ENCODE measurements at regions not wholly inside any gene's neighbourhood (a gene's known extent, or its start where the extent isn't known, plus 50 kb on each side); places are given as distances from the start of the nearest gene placed in this dataset.
A peak's percentile ranks its signal among the peaks of the same experiment; 100 is the strongest.

GRCh38 chr10:81520688-81521087, 354.3 kb upstream of the NRG3 start:
- H3K4me1 ChIP-seq: no peaks in the 10 kb centered on the region
- H3K9me3 ChIP-seq: no peaks in the 10 kb centered on the region
- intact Hi-C loops (cut with DNase I): no loop called here
- no peaks in the 10 kb centered on the region for H3K27me3 ChIP-seq
- no peaks in the 10 kb centered on the region for H3K36me3 ChIP-seq
- H3K4me3 ChIP-seq (replicated peaks in 1 of 3): no peak overlapping the region
- H3K27ac ChIP-seq: no peak overlapping the region
- 55 to 62% methylated on average over 1 of the region's 1 CpG for WGBS, 2 donors
- no peak for DNase-seq
- TF ChIP-seq POLR2A (IDR thresholded peaks at IDR 0.05) (no peak), CTCF (IDR thresholded peaks at IDR 0.05) (no peak)

GRCh38 chr10:81524467-81524866, 350.5 kb upstream of the NRG3 start:
- H3K27me3 ChIP-seq: no peaks in the 10 kb centered on the region
- no peak overlapping the region for H3K4me3 ChIP-seq (replicated peaks in 1 of 3)
- no peaks in the 10 kb centered on the region for H3K9me3 ChIP-seq
- TF ChIP-seq CTCF (IDR thresholded peaks at IDR 0.05) (no peak), POLR2A (IDR thresholded peaks at IDR 0.05) (no peak)
- H3K27ac ChIP-seq: no peak overlapping the region
- 83 to 84% methylated on average over 2 of the region's 2 CpGs for WGBS, 2 donors
- H3K36me3 ChIP-seq: no peaks in the 10 kb centered on the region
- no peaks in the 10 kb centered on the region for H3K4me1 ChIP-seq
- intact Hi-C loops (cut with DNase I): no loop called here
- DNase-seq: no peak

GRCh38 chr10:81532403-81532802, 342.6 kb upstream of the NRG3 start:
- peaks cover 7 to 9% of the 10 kb centered on the region in 2 donors for H3K4me1 ChIP-seq
- 82 to 85% methylated on average over 6 of the region's 6 CpGs for WGBS, 2 donors
- no peaks in the 10 kb centered on the region for H3K9me3 ChIP-seq
- DNase-seq: no peak
- TF ChIP-seq POLR2A (IDR thresholded peaks at IDR 0.05) (no peak), CTCF (IDR thresholded peaks at IDR 0.05) (no peak)
- no peak overlapping the region for H3K4me3 ChIP-seq (replicated peaks in 1 of 3)
- H3K27ac ChIP-seq: no peak overlapping the region
- no peaks in the 10 kb centered on the region for H3K27me3 ChIP-seq
- intact Hi-C loops (cut with DNase I): no loop called here
- H3K36me3 ChIP-seq: no peaks in the 10 kb centered on the region

- WGBS, 2 donors: 16 to 28% methylated on average over 2 of the region's 2 CpGs
- DNase-seq: peak; percentile 69 to 71
- Histone ChIP-seq H3K36me3 (no peaks in the 10 kb centered on the region), H3K27me3 (no peaks in the 10 kb centered on the region), H3K4me1 (peaks cover 7 to 9% of the 10 kb centered on the region in 2 donors), H3K9me3 (no peaks in the 10 kb centered on the region), H3K27ac (no peak overlapping the region), H3K4me3 (replicated peaks in 1 of 3) (no peak overlapping the region)
- TF ChIP-seq CTCF (IDR thresholded peaks at IDR 0.05): no peak
- TF ChIP-seq POLR2A (IDR thresholded peaks at IDR 0.05): no peak
- intact Hi-C loops (cut with DNase I): no loop called here
Observed at GRCh38 chr10:81534991-81535390, 340.0 kb upstream of the NRG3 start.

- H3K36me3 ChIP-seq: no peaks in the 10 kb centered on the region
- H3K4me3 ChIP-seq (replicated peaks in 1 of 3): no peak overlapping the region
- no peaks in the 10 kb centered on the region for H3K9me3 ChIP-seq
- no peaks in the 10 kb centered on the region for H3K27me3 ChIP-seq
- intact Hi-C loops (cut with DNase I): no loop called here
- no peaks in the 10 kb centered on the region for H3K4me1 ChIP-seq
- TF ChIP-seq POLR2A (IDR thresholded peaks at IDR 0.05) (no peak), CTCF (IDR thresholded peaks at IDR 0.05) (no peak)
- DNase-seq: no peak
- H3K27ac ChIP-seq: no peak overlapping the region
Observed at GRCh38 chr10:81541517-81541916, 333.5 kb upstream of the NRG3 start.
